ENCODE measurements at regions not wholly inside any gene's neighbourhood (a gene's known extent, or its start where the extent isn't known, plus 50 kb on each side); places are given as distances from the start of the nearest gene placed in this dataset.
"Not testable (repeated sequence)": the region's sequence is repeated elsewhere in the genome, so short reads cannot be mapped to it uniquely, and the experiment has no call there.

DNA sequence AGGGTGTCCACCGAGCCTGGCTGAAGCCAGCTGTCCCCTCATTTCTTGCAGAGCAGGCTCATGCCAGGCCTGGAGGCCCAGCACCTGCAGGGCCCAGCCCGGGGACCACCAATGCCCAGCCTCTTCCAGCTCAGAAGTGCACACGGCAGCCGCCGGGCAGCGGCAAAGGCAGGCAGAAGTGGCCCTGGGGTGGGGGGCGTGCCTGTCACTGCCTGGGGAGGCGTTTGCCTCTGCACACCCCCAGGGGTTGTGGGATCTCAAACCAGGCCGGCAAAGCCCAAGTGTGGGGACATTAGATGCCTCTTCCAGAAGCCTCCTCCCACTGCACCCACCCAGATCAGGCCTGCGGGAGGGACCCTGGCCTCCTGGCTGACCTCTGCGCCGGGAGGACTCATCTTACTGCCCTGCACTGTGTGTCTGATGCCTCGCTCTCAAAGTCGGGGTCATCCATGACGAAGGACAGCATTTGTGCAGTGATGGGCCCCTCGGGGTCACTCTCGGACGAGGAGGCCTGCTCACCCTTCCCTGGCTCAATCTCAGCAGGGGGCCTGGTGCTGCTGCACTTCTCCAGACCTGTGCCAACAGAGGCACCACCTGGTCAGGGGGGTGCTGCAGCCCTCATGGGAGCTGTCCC is 255.8 kb downstream of the ANKRD30B start:
- H3K27ac Mint-ChIP-seq; H3K27ac ChIP-seq (ENCODE audit: low read depth in 1 of 2, low read length in 2 of 2); H3K27me3 ChIP-seq (ENCODE audit: control insufficient read depth in 1 of 2, insufficient read depth in 2 of 2, low read length in 2 of 2); H3K27me3 Mint-ChIP-seq; CTCF ChIA-PET; ATAC-seq (ENCODE audit: poor library complexity); DNase-seq; H3K36me3 ChIP-seq (ENCODE audit: insufficient read depth, low read length); H3K4me3 Mint-ChIP-seq; intact Hi-C loops (cut with DNase I, micrococcal nuclease); H3K4me1 ChIP-seq (ENCODE audit: insufficient read depth, low read length); H3K36me3 Mint-ChIP-seq (ENCODE audit: low read depth); H3K9me3 Mint-ChIP-seq; H3K4me1 Mint-ChIP-seq (ENCODE audit: low read depth); POLR2A ChIA-PET; H3K4me3 ChIP-seq (ENCODE audit: low read length): not testable (repeated sequence)
- H3K9me3 ChIP-seq (ENCODE audit: control insufficient read depth in 1 of 2, insufficient read depth in 1 of 2, low read length in 2 of 2): peaks cover 0 to 59% of the 10 kb centered on the region in 2 experiments

DNA sequence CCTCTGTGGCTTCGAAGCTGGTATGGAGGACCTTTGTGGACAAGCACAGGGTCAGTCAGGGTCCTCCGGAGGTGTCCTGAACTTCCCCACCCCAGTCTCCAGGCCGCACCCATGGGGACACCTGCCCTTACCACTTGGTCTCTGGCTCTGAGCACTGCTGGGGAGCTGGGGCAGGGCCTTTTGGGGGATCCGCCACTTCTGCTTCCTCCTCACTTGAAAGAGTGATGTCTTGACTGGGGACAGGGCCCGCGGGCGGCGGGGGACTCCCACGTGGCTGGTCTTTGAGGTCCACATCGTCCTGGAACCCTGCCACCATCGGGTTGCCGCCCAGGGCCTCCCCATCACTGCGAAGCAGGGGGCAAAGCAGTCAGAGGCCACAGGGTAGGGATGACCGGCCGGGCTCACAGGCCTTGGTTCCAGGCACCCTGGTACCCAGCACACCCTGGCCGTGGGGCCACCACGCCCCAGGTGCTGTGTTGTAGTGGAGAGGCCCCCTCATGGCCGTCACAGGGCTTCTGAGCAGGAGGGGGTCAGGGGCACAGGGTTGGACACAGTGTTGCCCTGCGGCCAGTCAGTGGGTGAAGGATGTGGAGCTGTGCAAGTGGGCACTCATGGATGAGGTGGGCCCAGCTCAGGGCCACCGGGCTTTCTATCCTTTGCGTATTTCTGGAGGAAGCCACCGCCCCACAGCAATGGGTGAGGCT is 256.4 kb downstream of the ANKRD30B start:
- DNase-seq; H3K4me3 ChIP-seq (ENCODE audit: low read length); POLR2A ChIA-PET; intact Hi-C loops (cut with DNase I, micrococcal nuclease); H3K4me1 Mint-ChIP-seq (ENCODE audit: low read depth); H3K4me1 ChIP-seq (ENCODE audit: insufficient read depth, low read length); H3K27ac Mint-ChIP-seq; H3K36me3 ChIP-seq (ENCODE audit: insufficient read depth, low read length); H3K4me3 Mint-ChIP-seq; H3K27ac ChIP-seq (ENCODE audit: low read depth in 1 of 2, low read length in 2 of 2); H3K27me3 Mint-ChIP-seq; CTCF ChIA-PET; H3K36me3 Mint-ChIP-seq (ENCODE audit: low read depth); H3K9me3 Mint-ChIP-seq; H3K27me3 ChIP-seq (ENCODE audit: control insufficient read depth in 1 of 2, insufficient read depth in 2 of 2, low read length in 2 of 2); ATAC-seq (ENCODE audit: poor library complexity): not testable (repeated sequence)
- H3K9me3 ChIP-seq (ENCODE audit: control insufficient read depth in 1 of 2, insufficient read depth in 1 of 2, low read length in 2 of 2): peaks cover 0 to 56% of the 10 kb centered on the region in 2 experiments

DNA sequence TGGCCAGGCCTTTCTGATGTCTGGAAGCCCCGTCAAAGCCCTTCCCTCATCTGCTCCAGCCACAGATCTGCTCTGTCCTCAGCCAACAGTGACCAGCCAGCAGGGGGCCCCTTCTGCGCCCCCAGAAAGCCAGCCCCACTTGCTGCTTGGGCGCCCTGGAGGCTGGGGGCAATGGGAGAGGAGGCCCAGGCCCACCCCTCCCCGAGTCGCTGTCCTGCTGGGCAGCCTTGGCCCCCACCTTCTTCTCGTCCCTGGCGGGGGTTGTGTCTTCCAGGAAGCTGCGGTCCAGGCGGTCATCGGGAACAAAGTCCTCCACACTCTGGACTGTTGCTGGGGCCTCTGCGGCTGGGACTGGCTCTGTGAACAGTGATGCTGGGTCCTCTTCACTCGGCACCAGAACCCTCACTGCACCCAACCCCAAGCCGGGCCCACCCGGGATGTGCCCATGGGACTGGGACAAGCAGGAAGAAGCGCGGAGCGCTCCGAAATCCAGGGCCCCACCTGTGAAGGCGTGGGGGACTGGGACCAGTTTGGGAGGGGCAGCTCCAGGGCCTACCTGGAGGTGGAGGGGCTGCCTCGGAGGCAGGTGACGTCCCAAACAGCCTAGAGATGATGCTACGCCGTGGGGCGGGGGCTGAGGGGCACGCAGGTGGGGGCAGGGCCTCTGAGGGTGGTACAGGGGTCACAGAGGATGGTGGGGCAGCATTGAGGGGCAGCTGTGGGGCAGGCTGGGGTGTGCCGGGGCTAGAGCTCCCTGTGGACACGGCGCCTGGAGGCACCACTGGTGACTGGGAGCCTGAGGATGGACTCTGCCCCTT is 257.6 kb downstream of the ANKRD30B start:
- H3K27ac ChIP-seq (ENCODE audit: low read depth in 1 of 2, low read length in 2 of 2): no peak overlapping the region
- ChIA-PET POLR2A (no interaction called here), CTCF (no interaction called here)
- TF ChIP-seq, protein P1, sequence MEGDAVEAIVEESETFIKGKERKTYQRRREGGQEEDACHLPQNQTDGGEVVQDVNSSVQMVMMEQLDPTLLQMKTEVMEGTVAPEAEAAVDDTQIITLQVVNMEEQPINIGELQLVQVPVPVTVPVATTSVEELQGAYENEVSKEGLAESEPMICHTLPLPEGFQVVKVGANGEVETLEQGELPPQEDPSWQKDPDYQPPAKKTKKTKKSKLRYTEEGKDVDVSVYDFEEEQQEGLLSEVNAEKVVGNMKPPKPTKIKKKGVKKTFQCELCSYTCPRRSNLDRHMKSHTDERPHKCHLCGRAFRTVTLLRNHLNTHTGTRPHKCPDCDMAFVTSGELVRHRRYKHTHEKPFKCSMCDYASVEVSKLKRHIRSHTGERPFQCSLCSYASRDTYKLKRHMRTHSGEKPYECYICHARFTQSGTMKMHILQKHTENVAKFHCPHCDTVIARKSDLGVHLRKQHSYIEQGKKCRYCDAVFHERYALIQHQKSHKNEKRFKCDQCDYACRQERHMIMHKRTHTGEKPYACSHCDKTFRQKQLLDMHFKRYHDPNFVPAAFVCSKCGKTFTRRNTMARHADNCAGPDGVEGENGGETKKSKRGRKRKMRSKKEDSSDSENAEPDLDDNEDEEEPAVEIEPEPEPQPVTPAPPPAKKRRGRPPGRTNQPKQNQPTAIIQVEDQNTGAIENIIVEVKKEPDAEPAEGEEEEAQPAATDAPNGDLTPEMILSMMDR (IDR thresholded peaks at IDR 0.05): no peak
- peaks cover 0 to 47% of the 10 kb centered on the region in 2 experiments for H3K9me3 ChIP-seq (ENCODE audit: control insufficient read depth in 1 of 2, insufficient read depth in 1 of 2, low read length in 2 of 2)
- Mint-ChIP-seq H3K27ac (no peak overlapping the region), H3K36me3 (ENCODE audit: low read depth) (no peaks in the 10 kb centered on the region), H3K27me3 (no peaks in the 10 kb centered on the region), H3K4me3 (no peak overlapping the region), H3K9me3 (no peaks in the 10 kb centered on the region), H3K4me1 (ENCODE audit: low read depth) (no peaks in the 10 kb centered on the region)
- no peaks in the 10 kb centered on the region for H3K4me1 ChIP-seq (ENCODE audit: insufficient read depth, low read length)
- H3K36me3 ChIP-seq (ENCODE audit: insufficient read depth, low read length): no peaks in the 10 kb centered on the region
- H3K4me3 ChIP-seq (ENCODE audit: low read length): no peak overlapping the region
- intact Hi-C loops (cut with DNase I, micrococcal nuclease): no loop called here
- DNase-seq (no peak), ATAC-seq (ENCODE audit: poor library complexity) (no peak)
- H3K27me3 ChIP-seq (ENCODE audit: control insufficient read depth in 1 of 2, insufficient read depth in 2 of 2, low read length in 2 of 2): no peaks in the 10 kb centered on the region

DNA sequence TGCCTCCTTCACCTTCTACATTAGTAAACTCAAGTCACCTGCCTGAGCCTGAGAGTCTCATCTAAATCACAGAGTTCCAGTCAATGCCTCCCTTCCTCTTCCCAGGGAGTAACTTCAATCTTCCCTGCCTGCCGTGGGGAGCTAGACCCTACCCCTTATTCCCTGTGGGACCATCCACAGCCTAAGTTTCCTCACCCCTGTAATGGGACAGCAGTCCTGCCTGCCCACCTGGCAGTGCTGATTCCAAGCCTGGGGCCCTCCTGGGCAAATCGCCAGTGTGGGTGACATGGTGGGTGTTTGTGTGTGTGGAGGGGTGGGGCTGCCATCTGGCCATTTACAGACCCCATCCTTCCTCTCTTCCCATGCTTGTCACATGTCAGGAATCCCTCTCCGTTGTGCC is 258.6 kb downstream of the ANKRD30B start:
- H3K4me3 ChIP-seq (ENCODE audit: low read length); H3K4me1 Mint-ChIP-seq (ENCODE audit: low read depth); POLR2A ChIA-PET; H3K27ac ChIP-seq (ENCODE audit: low read depth in 1 of 2, low read length in 2 of 2); H3K36me3 Mint-ChIP-seq (ENCODE audit: low read depth); H3K4me1 ChIP-seq (ENCODE audit: insufficient read depth, low read length); H3K4me3 Mint-ChIP-seq; CTCF ChIA-PET; intact Hi-C loops (cut with DNase I, micrococcal nuclease); H3K27ac Mint-ChIP-seq; H3K9me3 Mint-ChIP-seq; H3K36me3 ChIP-seq (ENCODE audit: insufficient read depth, low read length); DNase-seq; H3K27me3 Mint-ChIP-seq; H3K27me3 ChIP-seq (ENCODE audit: control insufficient read depth in 1 of 2, insufficient read depth in 2 of 2, low read length in 2 of 2); ATAC-seq (ENCODE audit: poor library complexity): not testable (repeated sequence)
- H3K9me3 ChIP-seq (ENCODE audit: control insufficient read depth in 1 of 2, insufficient read depth in 1 of 2, low read length in 2 of 2): peaks cover 0 to 38% of the 10 kb centered on the region in 2 experiments

DNA sequence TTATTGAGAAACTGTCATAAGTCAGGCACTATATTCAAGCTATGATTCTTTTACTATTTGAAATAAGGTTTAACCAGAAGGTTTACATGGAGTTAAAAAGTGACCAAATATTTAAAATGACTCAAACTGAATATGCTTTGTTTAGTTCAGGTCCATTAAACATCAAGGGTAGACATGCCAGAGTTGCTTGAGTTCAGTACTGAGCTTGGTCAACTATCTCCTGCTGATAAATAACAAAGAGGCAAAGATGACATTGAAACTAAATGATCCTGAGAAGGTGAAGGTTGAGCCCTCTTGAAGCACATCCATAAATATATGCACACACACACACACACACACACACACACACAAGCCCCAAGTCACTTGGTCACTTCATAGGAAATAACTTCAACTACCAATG is 278.1 kb downstream of the ANKRD30B start:
- H3K4me1 ChIP-seq (ENCODE audit: insufficient read depth, low read length); ATAC-seq (ENCODE audit: poor library complexity); H3K36me3 Mint-ChIP-seq (ENCODE audit: low read depth); H3K4me3 ChIP-seq (ENCODE audit: low read length); H3K36me3 ChIP-seq (ENCODE audit: insufficient read depth, low read length); intact Hi-C loops (cut with DNase I, micrococcal nuclease); POLR2A ChIA-PET; H3K9me3 Mint-ChIP-seq; H3K27ac ChIP-seq (ENCODE audit: low read depth in 1 of 2, low read length in 2 of 2); H3K4me1 Mint-ChIP-seq (ENCODE audit: low read depth); CTCF ChIA-PET; H3K9me3 ChIP-seq (ENCODE audit: control insufficient read depth in 1 of 2, insufficient read depth in 1 of 2, low read length in 2 of 2); H3K27me3 ChIP-seq (ENCODE audit: control insufficient read depth in 1 of 2, insufficient read depth in 2 of 2, low read length in 2 of 2); H3K27me3 Mint-ChIP-seq; H3K4me3 Mint-ChIP-seq; DNase-seq; H3K27ac Mint-ChIP-seq: not testable (repeated sequence)

DNA sequence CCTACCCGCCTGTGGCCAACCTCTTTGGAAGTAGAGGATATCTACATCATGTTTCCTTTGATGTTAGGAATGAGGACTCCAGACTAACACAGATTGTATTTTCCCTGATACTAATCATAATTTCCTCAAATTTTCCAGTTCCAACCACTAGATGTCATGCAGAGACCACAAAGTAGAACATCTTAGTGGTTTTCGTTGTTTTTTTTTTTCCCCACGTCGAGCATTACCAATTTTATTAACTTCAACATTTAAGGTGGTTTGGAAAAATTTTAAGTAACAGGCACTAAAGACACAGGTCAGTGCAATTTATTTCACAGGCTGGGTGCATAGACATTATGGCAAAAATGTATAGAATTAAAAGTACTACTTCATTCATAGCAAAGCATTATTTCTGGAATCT is 280.1 kb downstream of the ANKRD30B start:
- H3K4me1 ChIP-seq (ENCODE audit: insufficient read depth, low read length); DNase-seq; intact Hi-C loops (cut with DNase I, micrococcal nuclease); H3K27ac ChIP-seq (ENCODE audit: low read depth in 1 of 2, low read length in 2 of 2); H3K27me3 ChIP-seq (ENCODE audit: control insufficient read depth in 1 of 2, insufficient read depth in 2 of 2, low read length in 2 of 2); CTCF ChIA-PET; H3K27me3 Mint-ChIP-seq; H3K9me3 ChIP-seq (ENCODE audit: control insufficient read depth in 1 of 2, insufficient read depth in 1 of 2, low read length in 2 of 2); H3K4me3 ChIP-seq (ENCODE audit: low read length); POLR2A ChIA-PET; H3K36me3 Mint-ChIP-seq (ENCODE audit: low read depth); H3K4me1 Mint-ChIP-seq (ENCODE audit: low read depth); H3K36me3 ChIP-seq (ENCODE audit: insufficient read depth, low read length); ATAC-seq (ENCODE audit: poor library complexity); H3K4me3 Mint-ChIP-seq; H3K9me3 Mint-ChIP-seq; H3K27ac Mint-ChIP-seq: not testable (repeated sequence)
